SK-N-SH (cell line): ENCODE measurements at regions not wholly inside any gene's neighbourhood (a gene's known extent, or its start where the extent isn't known, plus 50 kb on each side); places are given as distances from the start of the nearest gene placed in this dataset.

ENCODE experiments used
- CTCF ChIA-PET: fragments of 300-600, 350-600 bp; formaldehyde crosslinking; extraction: SDS; loops from one replicate; lab custom pipeline; 2021; lab: Yijun Ruan, JAX
- POLR2A ChIA-PET: fragments of 350-600 bp; sonication (Branson Sonifier 250); formaldehyde crosslinking; extraction: SDS; loops from one replicate; lab custom pipeline; 2020; ENCODE audit warnings: antibody characterized with exemption, inconsistent platforms; lab: Yijun Ruan, JAX
- DNase-seq: peaks from one replicate; pipeline ENCODE4 v3.0.0; 2012
- H2AFZ ChIP-seq: fragments of 200-600 bp; sonication (generic); 2 replicates; pipeline ENCODE4 v1.8.1; 2016; ENCODE audit warnings: antibody characterized with exemption, mild to moderate bottlenecking, low read depth
- H3F3A ChIP-seq: fragments of 200-600 bp; sonication (generic); replicated peaks from 2 replicates; pipeline ENCODE3; 2016; ENCODE audit warnings: antibody characterized with exemption, mild to moderate bottlenecking; ENCODE audit not compliant: insufficient read depth
- H3K27ac ChIP-seq, 2 experiments: fragments of 200-500 bp in 1 of 2; fragments of 200-600 bp in 1 of 2; sonication (Bioruptor generic) in 1 of 2; sonication (generic), shearing (Covaris generic) in 1 of 2; 2 replicates each; pipeline versions ENCODE4 v1.5.1 to v1.6.1; 2014 to 2016; ENCODE audit warnings: low read depth in 2 of 2, inconsistent platforms in 1 of 2, low read length in 1 of 2, mild to moderate bottlenecking in 1 of 2, mixed read lengths in 1 of 2
- H3K27me3 ChIP-seq: fragments of 200-600 bp; sonication (generic), shearing (Covaris generic); 2 replicates; pipeline ENCODE4 v1.6.1; 2016; ENCODE audit warnings: mixed run types; ENCODE audit not compliant: insufficient read depth
- H3K36me3 ChIP-seq, 2 experiments: fragments of 200-500 bp in 1 of 2; fragments of 200-600 bp in 1 of 2; sonication (Bioruptor generic) in 1 of 2; sonication (generic) in 1 of 2; replicated peaks in 1 of 2; 2 replicates each; pipeline versions ENCODE3 to v1.5.1; 2014 to 2016; ENCODE audit warnings: low read length in 1 of 2, mild to moderate bottlenecking in 1 of 2; ENCODE audit not compliant: insufficient read depth in 2 of 2, control insufficient read depth in 1 of 2
- H3K4me1 ChIP-seq, 2 experiments: fragments of 200-500 bp in 1 of 2; fragments of 200-600 bp in 1 of 2; sonication (Bioruptor generic) in 1 of 2; sonication (generic), shearing (Covaris generic) in 1 of 2; 2 replicates each; pipeline versions ENCODE4 v1.5.1 to v1.6.1; 2014 to 2016; ENCODE audit warnings: low read depth in 1 of 2, low read length in 1 of 2, mixed run types in 1 of 2; ENCODE audit not compliant: insufficient read depth in 2 of 2, control insufficient read depth in 1 of 2
- H3K4me2 ChIP-seq: fragments of 200-600 bp; sonication (generic), shearing (Covaris generic); 2 replicates; pipeline ENCODE4 v1.6.1; 2017; ENCODE audit warnings: mixed run types
- H3K4me3 ChIP-seq, 2 experiments: fragments of 200-500 bp in 1 of 2; fragments of 200-600 bp in 1 of 2; sonication (Bioruptor generic) in 1 of 2; sonication (generic), shearing (Covaris generic) in 1 of 2; 2 replicates each; pipeline versions ENCODE4 v1.5.1 to v1.8.1; 2014 to 2016; ENCODE audit warnings: low read depth in 2 of 2, inconsistent platforms in 1 of 2, low read length in 1 of 2, mild to moderate bottlenecking in 1 of 2, mixed read lengths in 1 of 2, moderate library complexity in 1 of 2
- H3K79me2 ChIP-seq: fragments of 200-600 bp; sonication (generic); 2 replicates; pipeline ENCODE4 v1.8.1; 2017; ENCODE audit warnings: mild to moderate bottlenecking; ENCODE audit not compliant: insufficient read depth
- H3K9ac ChIP-seq: fragments of 200-600 bp; sonication (generic); 2 replicates; pipeline ENCODE4 v1.6.1; 2017; ENCODE audit warnings: mixed run types
- H3K9me2 ChIP-seq: fragments of 200-600 bp; sonication (generic); 2 replicates; pipeline ENCODE4 v1.6.1; 2017; ENCODE audit warnings: mixed run types
- H3K9me3 ChIP-seq: fragments of 200-600 bp; sonication (generic); 2 replicates; pipeline ENCODE4 v1.6.1; 2017; ENCODE audit warnings: mixed run types, mild to moderate bottlenecking, moderate library complexity
- H4K20me1 ChIP-seq: fragments of 200-600 bp; sonication (generic); 2 replicates; pipeline ENCODE4 v1.6.1; 2017; ENCODE audit warnings: mild to moderate bottlenecking, mixed run types; ENCODE audit not compliant: insufficient read depth
- CHD2 ChIP-seq: fragments of 150-350 bp; IDR thresholded peaks from 2 replicates; pipeline ENCODE4 v1.6.1; 2018; ENCODE audit warnings: low read length; ENCODE audit not compliant: partially characterized antibody
- ELF1 ChIP-seq: IDR thresholded peaks from 2 replicates; pipeline ENCODE4 v1.4.0; 2012
- EP300 ChIP-seq, 2 experiments: IDR thresholded peaks; 2 replicates each; pipeline versions ENCODE4 v1.4.0 to v1.6.1; 2012; ENCODE audit warnings: borderline replicate concordance in 1 of 2, low read depth in 1 of 2, low read length in 1 of 2
- FOXJ3 ChIP-seq: sonication (generic); formaldehyde crosslinking; IDR thresholded peaks from 2 replicates; pipeline ENCODE4 v1.5.1; 2020; ENCODE audit warnings: mild to moderate bottlenecking, missing genetic modification reagents
- MEF2A ChIP-seq: IDR thresholded peaks from 2 replicates; pipeline ENCODE4 v1.4.0; 2012; ENCODE audit warnings: low read depth, borderline replicate concordance
- NFIC ChIP-seq: IDR thresholded peaks from 2 replicates; pipeline ENCODE4 v1.4.0; 2012; ENCODE audit warnings: borderline replicate concordance
- RAD21 ChIP-seq: IDR thresholded peaks from 2 replicates; pipeline ENCODE4 v1.6.1; 2012; ENCODE audit warnings: mild to moderate bottlenecking, low read length
- RCOR1 ChIP-seq: fragments of 150-350 bp; IDR thresholded peaks from 2 replicates; pipeline ENCODE4 v1.6.1; 2017; ENCODE audit warnings: antibody characterized with exemption, low read length
- RFX5 ChIP-seq: IDR thresholded peaks from 2 replicates; pipeline ENCODE4 v1.6.1; 2012; ENCODE audit warnings: mild to moderate bottlenecking, improper control_type of control experiment, low read length
- SIN3A ChIP-seq: IDR thresholded peaks from 2 replicates; pipeline ENCODE4 v1.6.1; 2012; ENCODE audit warnings: low read depth, mild to moderate bottlenecking, low read length, moderate library complexity, borderline replicate concordance
- SMC3 ChIP-seq: IDR thresholded peaks from 2 replicates; pipeline ENCODE4 v1.6.1; 2012; ENCODE audit warnings: low read depth, low read length, improper control_type of control experiment
- TAF1 ChIP-seq: IDR thresholded peaks from 2 replicates; pipeline ENCODE4 v1.6.1; 2012; ENCODE audit warnings: low read depth, mild to moderate bottlenecking, low read length, moderate library complexity, borderline replicate concordance
- TCF12 ChIP-seq: IDR thresholded peaks from 2 replicates; pipeline ENCODE4 v1.4.0; 2012
- TEAD4 ChIP-seq: IDR thresholded peaks from 2 replicates; pipeline ENCODE4 v1.4.0; 2012; ENCODE audit warnings: mild to moderate bottlenecking, borderline replicate concordance; ENCODE audit not compliant: insufficient read depth
- YY1 ChIP-seq: IDR thresholded peaks from 2 replicates; pipeline ENCODE4 v1.4.0; 2012; ENCODE audit warnings: low read depth, mild to moderate bottlenecking
- WGBS: methylation state at CpG from one replicate; pipeline ENCODE4 v1.1.6; 2017; ENCODE audit warnings: low lambda C conversion rate; 5-methylcytosine and 5-hydroxymethylcytosine counted together
- TF ChIP-seq, protein P1 (sequence below): IDR thresholded peaks from 2 replicates; pipeline ENCODE4 v1.6.1; 2012; ENCODE audit warnings: mild to moderate bottlenecking, low read depth, low read length, moderate library complexity
- TF ChIP-seq, protein P2 (sequence below): IDR thresholded peaks from 2 replicates; pipeline ENCODE4 v1.4.0; 2012; ENCODE audit warnings: low read depth, borderline replicate concordance
- TF ChIP-seq, protein P3 (sequence below): IDR thresholded peaks from 2 replicates; pipeline ENCODE4; 2012
- TF ChIP-seq, protein P4 (sequence below): fragments of 150-350 bp; IDR thresholded peaks from 2 replicates; pipeline ENCODE4 v1.6.1; 2017; ENCODE audit warnings: antibody characterized with exemption, low read length, low read depth, borderline replicate concordance

DNA sequence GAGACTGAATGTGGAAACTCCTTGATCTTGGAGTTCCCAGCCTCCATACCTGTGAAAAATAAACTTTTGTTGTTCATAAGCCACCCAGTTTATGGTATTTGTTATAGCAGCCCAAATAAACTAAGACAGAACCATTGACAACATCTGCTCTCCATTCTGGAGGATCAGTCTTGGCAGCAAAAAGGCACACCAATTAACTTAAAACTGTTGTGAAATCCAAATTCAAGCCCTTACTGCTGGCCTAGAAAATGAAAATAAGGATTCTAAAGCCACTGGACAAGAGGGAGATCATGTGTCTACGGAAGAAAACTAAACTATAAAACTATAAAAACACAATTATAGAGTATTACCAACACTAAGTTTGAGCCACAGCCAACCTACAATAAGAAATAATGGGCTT lies 172.1 kb upstream of the RNPC3 start:
- Histone ChIP-seq H3K27ac (no peak overlapping the region), H3K27me3 (no peaks in the 10 kb centered on the region), H3K4me3 (no peak overlapping the region), H3K9me2 (0 out of 2 replicates have a peak, but pooled peaks cover 2% of the 10 kb centered on the region), H4K20me1 (no peaks in the 10 kb centered on the region), H3F3A (no peaks in the 10 kb centered on the region), H3K4me1 (no peaks in the 10 kb centered on the region), H3K79me2 (no peaks in the 10 kb centered on the region), H3K9ac (no peak overlapping the region), H2AFZ (no peak overlapping the region), H3K9me3 (no peaks in the 10 kb centered on the region), H3K4me2 (no peak overlapping the region), H3K36me3 (no peaks in the 10 kb centered on the region)
- DNase-seq, result no peak
- ChIA-PET POLR2A (no interaction called here), CTCF (no interaction called here)
- TF ChIP-seq SIN3A (no peak), FOXJ3 (CRISPR knock-in tag) (no peak), TEAD4 (no peak), TAF1 (no peak), NFIC (no peak), ELF1 (no peak), SMC3 (no peak), MEF2A (no peak), RFX5 (no peak), CHD2 (no peak), RCOR1 (no peak), TCF12 (no peak), EP300 (IDR thresholded peaks at IDR 0.05; ENCODE audit: borderline replicate concordance in 1 of 2, low read depth in 1 of 2, low read length in 1 of 2) (no peak), YY1 (no peak), RAD21 (no peak)
- TF ChIP-seq, protein P1, sequence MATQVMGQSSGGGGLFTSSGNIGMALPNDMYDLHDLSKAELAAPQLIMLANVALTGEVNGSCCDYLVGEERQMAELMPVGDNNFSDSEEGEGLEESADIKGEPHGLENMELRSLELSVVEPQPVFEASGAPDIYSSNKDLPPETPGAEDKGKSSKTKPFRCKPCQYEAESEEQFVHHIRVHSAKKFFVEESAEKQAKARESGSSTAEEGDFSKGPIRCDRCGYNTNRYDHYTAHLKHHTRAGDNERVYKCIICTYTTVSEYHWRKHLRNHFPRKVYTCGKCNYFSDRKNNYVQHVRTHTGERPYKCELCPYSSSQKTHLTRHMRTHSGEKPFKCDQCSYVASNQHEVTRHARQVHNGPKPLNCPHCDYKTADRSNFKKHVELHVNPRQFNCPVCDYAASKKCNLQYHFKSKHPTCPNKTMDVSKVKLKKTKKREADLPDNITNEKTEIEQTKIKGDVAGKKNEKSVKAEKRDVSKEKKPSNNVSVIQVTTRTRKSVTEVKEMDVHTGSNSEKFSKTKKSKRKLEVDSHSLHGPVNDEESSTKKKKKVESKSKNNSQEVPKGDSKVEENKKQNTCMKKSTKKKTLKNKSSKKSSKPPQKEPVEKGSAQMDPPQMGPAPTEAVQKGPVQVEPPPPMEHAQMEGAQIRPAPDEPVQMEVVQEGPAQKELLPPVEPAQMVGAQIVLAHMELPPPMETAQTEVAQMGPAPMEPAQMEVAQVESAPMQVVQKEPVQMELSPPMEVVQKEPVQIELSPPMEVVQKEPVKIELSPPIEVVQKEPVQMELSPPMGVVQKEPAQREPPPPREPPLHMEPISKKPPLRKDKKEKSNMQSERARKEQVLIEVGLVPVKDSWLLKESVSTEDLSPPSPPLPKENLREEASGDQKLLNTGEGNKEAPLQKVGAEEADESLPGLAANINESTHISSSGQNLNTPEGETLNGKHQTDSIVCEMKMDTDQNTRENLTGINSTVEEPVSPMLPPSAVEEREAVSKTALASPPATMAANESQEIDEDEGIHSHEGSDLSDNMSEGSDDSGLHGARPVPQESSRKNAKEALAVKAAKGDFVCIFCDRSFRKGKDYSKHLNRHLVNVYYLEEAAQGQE, result no peak
- TF ChIP-seq, protein P2, sequence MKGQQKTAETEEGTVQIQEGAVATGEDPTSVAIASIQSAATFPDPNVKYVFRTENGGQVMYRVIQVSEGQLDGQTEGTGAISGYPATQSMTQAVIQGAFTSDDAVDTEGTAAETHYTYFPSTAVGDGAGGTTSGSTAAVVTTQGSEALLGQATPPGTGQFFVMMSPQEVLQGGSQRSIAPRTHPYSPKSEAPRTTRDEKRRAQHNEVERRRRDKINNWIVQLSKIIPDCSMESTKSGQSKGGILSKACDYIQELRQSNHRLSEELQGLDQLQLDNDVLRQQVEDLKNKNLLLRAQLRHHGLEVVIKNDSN, result no peak
- TF ChIP-seq, protein P3, sequence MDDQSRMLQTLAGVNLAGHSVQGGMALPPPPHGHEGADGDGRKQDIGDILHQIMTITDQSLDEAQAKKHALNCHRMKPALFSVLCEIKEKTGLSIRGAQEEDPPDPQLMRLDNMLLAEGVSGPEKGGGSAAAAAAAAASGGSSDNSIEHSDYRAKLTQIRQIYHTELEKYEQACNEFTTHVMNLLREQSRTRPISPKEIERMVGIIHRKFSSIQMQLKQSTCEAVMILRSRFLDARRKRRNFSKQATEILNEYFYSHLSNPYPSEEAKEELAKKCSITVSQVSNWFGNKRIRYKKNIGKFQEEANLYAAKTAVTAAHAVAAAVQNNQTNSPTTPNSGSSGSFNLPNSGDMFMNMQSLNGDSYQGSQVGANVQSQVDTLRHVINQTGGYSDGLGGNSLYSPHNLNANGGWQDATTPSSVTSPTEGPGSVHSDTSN, result no peak
- TF ChIP-seq, protein P4, sequence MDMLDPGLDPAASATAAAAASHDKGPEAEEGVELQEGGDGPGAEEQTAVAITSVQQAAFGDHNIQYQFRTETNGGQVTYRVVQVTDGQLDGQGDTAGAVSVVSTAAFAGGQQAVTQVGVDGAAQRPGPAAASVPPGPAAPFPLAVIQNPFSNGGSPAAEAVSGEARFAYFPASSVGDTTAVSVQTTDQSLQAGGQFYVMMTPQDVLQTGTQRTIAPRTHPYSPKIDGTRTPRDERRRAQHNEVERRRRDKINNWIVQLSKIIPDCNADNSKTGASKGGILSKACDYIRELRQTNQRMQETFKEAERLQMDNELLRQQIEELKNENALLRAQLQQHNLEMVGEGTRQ, result no peak
- 45% methylated on average over 1 of the region's 1 CpG for WGBS
